SU-DHL-6 (cell line): ENCODE measurements at regions not wholly inside any gene's neighbourhood (a gene's known extent, or its start where the extent isn't known, plus 50 kb on each side); places are given as distances from the start of the nearest gene placed in this dataset.

Source experiments
- H2AFZ ChIP-seq: fragments of 200-600 bp; sonication (generic); 2 replicates; pipeline ENCODE4 v1.6.1; 2014; ENCODE audit warnings: low read depth, mild to moderate bottlenecking, moderate library complexity, mixed read lengths, antibody characterized with exemption, low read length; ENCODE audit not compliant: severe bottlenecking
- H3F3A ChIP-seq: fragments of 200-600 bp; shearing (Covaris generic); 2 replicates; pipeline ENCODE4 v1.6.0; 2016; ENCODE audit warnings: antibody characterized with exemption, mild to moderate bottlenecking; ENCODE audit not compliant: insufficient read depth
- H3K27ac ChIP-seq: fragments of 200-600 bp; sonication (generic); 2 replicates; pipeline ENCODE4 v1.5.1; 2016; ENCODE audit warnings: low read depth, mild to moderate bottlenecking, low read length, moderate library complexity, mixed read lengths
- H3K27me3 ChIP-seq: fragments of 200-600 bp; sonication (generic), shearing (Covaris generic); 2 replicates; pipeline ENCODE4 v1.6.0; 2014; ENCODE audit warnings: mild to moderate bottlenecking, low read length
- H3K36me3 ChIP-seq: fragments of 200-600 bp; sonication (generic); 2 replicates; pipeline ENCODE4 v1.6.1; 2014; ENCODE audit warnings: mild to moderate bottlenecking, low read length, mixed read lengths
- H3K4me2 ChIP-seq: fragments of 300-600, 200-600 bp; shearing (Covaris generic), sonication (generic); 2 replicates; pipeline ENCODE4 v1.6.0; 2014; ENCODE audit warnings: low read length, low read depth, mild to moderate bottlenecking; ENCODE audit not compliant: poor library complexity, severe bottlenecking
- H3K4me3 ChIP-seq: fragments of 200-600 bp; sonication (generic); 2 replicates; pipeline ENCODE4 v1.5.1; 2014; ENCODE audit warnings: antibody characterized with exemption, low read length, mild to moderate bottlenecking, mixed read lengths; ENCODE audit not compliant: insufficient read depth, poor library complexity, severe bottlenecking
- H3K79me2 ChIP-seq: fragments of 200-600 bp; sonication (generic); 2 replicates; pipeline ENCODE4 v1.6.1; 2014; ENCODE audit warnings: mild to moderate bottlenecking, low read length, moderate library complexity; ENCODE audit not compliant: insufficient read depth
- H3K9ac ChIP-seq: fragments of 200-600 bp; sonication (generic); 2 replicates; pipeline ENCODE4 v1.7.0; 2014; ENCODE audit warnings: mild to moderate bottlenecking, low read length
- H3K9me2 ChIP-seq: fragments of 200-600 bp; sonication (generic); replicated peaks from 2 replicates; pipeline ENCODE4 v1.6.1; 2014; ENCODE audit warnings: low read length; ENCODE audit not compliant: insufficient read depth
- H3K9me3 ChIP-seq: fragments of 200-600 bp; sonication (generic); 2 replicates; pipeline ENCODE4 v1.6.1; 2014; ENCODE audit warnings: low read length, mixed read lengths; ENCODE audit not compliant: insufficient read depth
- H4K20me1 ChIP-seq: fragments of 200-600 bp; sonication (generic); 2 replicates; pipeline ENCODE4 v1.6.1; 2014; ENCODE audit warnings: low read depth, mild to moderate bottlenecking, antibody characterized with exemption, low read length, moderate library complexity, mixed read lengths
- CTCF ChIP-seq: fragments of 200-600 bp; sonication (generic); IDR thresholded peaks from one replicate; pipeline ENCODE4 v1.5.1; 2017; ENCODE audit warnings: antibody characterized with exemption, mild to moderate bottlenecking, low read length, moderate library complexity; ENCODE audit not compliant: insufficient read depth, poor library complexity, severe bottlenecking
- EZH2phosphoT487 ChIP-seq: fragments of 200-600 bp; sonication (generic), shearing (Covaris generic); conservative IDR thresholded peaks from 2 replicates; pipeline ENCODE4 v1.6.1; 2018; ENCODE audit warnings: mild to moderate bottlenecking, antibody characterized with exemption, low read length, moderate library complexity, mixed read lengths

GRCh38 chr12:17084831-17085230 lies 478.9 kb upstream of the LMO3 start:
- Histone ChIP-seq H3K4me2 (no peak overlapping the region), H3K36me3 (no peaks in the 10 kb centered on the region), H3K27ac (no peak overlapping the region), H3K27me3 (no peaks in the 10 kb centered on the region), H3K79me2 (no peaks in the 10 kb centered on the region), H3K9me3 (no peaks in the 10 kb centered on the region), H4K20me1 (no peaks in the 10 kb centered on the region), H3K9ac (no peak overlapping the region), H3K9me2 (no peaks in the 10 kb centered on the region), H2AFZ (no peak overlapping the region), H3F3A (no peaks in the 10 kb centered on the region), H3K4me3 (no peak overlapping the region)
- no peak for TF ChIP-seq CTCF
- TF ChIP-seq EZH2phosphoT487 = no peak

- H3K79me2 ChIP-seq = no peaks in the 10 kb centered on the region
- H3K9me3 ChIP-seq = no peaks in the 10 kb centered on the region
- TF ChIP-seq CTCF = no peak
- H3K36me3 ChIP-seq = no peaks in the 10 kb centered on the region
- H3K4me3 ChIP-seq = no peak overlapping the region
- no peak overlapping the region for H3K9ac ChIP-seq
- H3K27ac ChIP-seq = no peak overlapping the region
- H3K27me3 ChIP-seq = no peaks in the 10 kb centered on the region
- no peak overlapping the region for H3K4me2 ChIP-seq
- no peak overlapping the region for H2AFZ ChIP-seq
- H4K20me1 ChIP-seq = no peaks in the 10 kb centered on the region
- no peaks in the 10 kb centered on the region for H3K9me2 ChIP-seq
- no peaks in the 10 kb centered on the region for H3F3A ChIP-seq
Observed at GRCh38 chr12:17079251-17079909, 473.4 kb upstream of the LMO3 start.

- no peak overlapping the region for H3K9ac ChIP-seq
- H3K9me2 ChIP-seq = no peaks in the 10 kb centered on the region
- H3K79me2 ChIP-seq = no peaks in the 10 kb centered on the region
- no peaks in the 10 kb centered on the region for H3K36me3 ChIP-seq
- no peak overlapping the region for H3K4me3 ChIP-seq
- no peak overlapping the region for H3K4me2 ChIP-seq
- no peaks in the 10 kb centered on the region for H4K20me1 ChIP-seq
- H3K9me3 ChIP-seq = no peaks in the 10 kb centered on the region
- no peak overlapping the region for H2AFZ ChIP-seq
- TF ChIP-seq CTCF (no peak), EZH2phosphoT487 (no peak)
- H3K27me3 ChIP-seq = no peaks in the 10 kb centered on the region
- no peak overlapping the region for H3K27ac ChIP-seq
- H3F3A ChIP-seq = no peaks in the 10 kb centered on the region
Observed at GRCh38 chr12:17077594-17077993, 471.6 kb upstream of the LMO3 start.

GRCh38 chr12:17076811-17077210 lies 470.8 kb upstream of the LMO3 start:
- H3K9me2 ChIP-seq = no peaks in the 10 kb centered on the region
- no peak for TF ChIP-seq EZH2phosphoT487
- no peak for TF ChIP-seq CTCF

More at GRCh38 chr12:17076811-17077210, 470.8 kb upstream of the LMO3 start:
- no peak overlapping the region for H3K4me2 ChIP-seq
- H3F3A ChIP-seq = no peaks in the 10 kb centered on the region
- H4K20me1 ChIP-seq = no peaks in the 10 kb centered on the region
- no peak overlapping the region for H3K4me3 ChIP-seq
- H3K79me2 ChIP-seq = no peaks in the 10 kb centered on the region
- H2AFZ ChIP-seq = no peak overlapping the region
- H3K27me3 ChIP-seq = no peaks in the 10 kb centered on the region
- no peaks in the 10 kb centered on the region for H3K9me3 ChIP-seq
- no peak overlapping the region for H3K27ac ChIP-seq
- H3K9ac ChIP-seq = no peak overlapping the region
- no peaks in the 10 kb centered on the region for H3K36me3 ChIP-seq
